Activated T-cell treated with anti-CD3 and anti-CD28 coated beads, Interleukin-2, amount 50 U/mL, for 4 hours (primary cell): ENCODE measurements at regions not wholly inside any gene's neighbourhood (a gene's known extent, or its start where the extent isn't known, plus 50 kb on each side); places are given as distances from the start of the nearest gene placed in this dataset.
A peak's percentile ranks its signal among the peaks of the same experiment; 100 is the strongest.
"Not testable (repeated sequence)": the region's sequence is repeated elsewhere in the genome, so short reads cannot be mapped to it uniquely, and the experiment has no call there.

ENCODE experiments used
- ATAC-seq, 2 donors: fragments of 200-7000 bp; cut with Tn5 transposase; one replicate each; pipeline ENCODE4 v1.10.0; 2021
- DNase-seq: peaks from one replicate; pipeline ENCODE4 v3.0.0-alpha.2; 2020
- H3K27me3 Mint-ChIP-seq: one replicate; pipeline ENCODE4 v1.8.0; 2021; ENCODE audit warnings: low read depth, mixed read lengths
- H3K36me3 Mint-ChIP-seq: one replicate; pipeline ENCODE4 v1.8.0; 2022; ENCODE audit warnings: mixed read lengths; ENCODE audit not compliant: insufficient read depth
- H3K4me1 Mint-ChIP-seq: one replicate; pipeline ENCODE4 v1.8.0; 2021; ENCODE audit warnings: low read depth, mixed read lengths
- H3K4me3 Mint-ChIP-seq: one replicate; pipeline ENCODE4 v1.8.0; 2021; ENCODE audit warnings: mild to moderate bottlenecking, moderate library complexity, mixed read lengths
- H3K9me3 Mint-ChIP-seq: one replicate; pipeline ENCODE4 v1.8.0; 2021; ENCODE audit warnings: mixed read lengths

- Mint-ChIP-seq H3K27me3 (peaks cover 15% of the 10 kb centered on the region), H3K9me3 (no peaks in the 10 kb centered on the region), H3K36me3 (no peaks in the 10 kb centered on the region), H3K4me3 (peak overlapping the region; percentile 76), H3K4me1 (peaks cover 36% of the 10 kb centered on the region)
- ATAC-seq (peak; percentile 18 to 32), DNase-seq (no peak)
These were observed 72.7 kb upstream of the HGFAC start for GRCh38 chr4:3368841-3369760.

GRCh38 chr4:3369781-3370674, 71.7 kb upstream of the HGFAC start:
- H3K9me3 Mint-ChIP-seq, result no peaks in the 10 kb centered on the region
- peaks cover 36% of the 10 kb centered on the region for H3K4me1 Mint-ChIP-seq
- H3K4me3 Mint-ChIP-seq, result peak overlapping the region; percentile 76
- H3K27me3 Mint-ChIP-seq, result peaks cover 13% of the 10 kb centered on the region
- no peak for DNase-seq
- no peaks in the 10 kb centered on the region for H3K36me3 Mint-ChIP-seq
- peak; percentile 69 to 74 for ATAC-seq

- Mint-ChIP-seq H3K9me3 (no peaks in the 10 kb centered on the region), H3K4me3 (no peak overlapping the region), H3K4me1 (peaks cover 36% of the 10 kb centered on the region), H3K36me3 (no peaks in the 10 kb centered on the region), H3K27me3 (peaks cover 13% of the 10 kb centered on the region)
- ATAC-seq (no peak), DNase-seq (no peak)
These were observed 70.5 kb upstream of the HGFAC start for GRCh38 chr4:3371033-3372001.

GRCh38 chr4:3372264-3372932, 69.4 kb upstream of the HGFAC start:
- peaks cover 13% of the 10 kb centered on the region for H3K27me3 Mint-ChIP-seq
- peak overlapping the region; percentile 2 for H3K4me3 Mint-ChIP-seq
- H3K36me3 Mint-ChIP-seq, result no peaks in the 10 kb centered on the region
- no peaks in the 10 kb centered on the region for H3K9me3 Mint-ChIP-seq
- DNase-seq (no peak), ATAC-seq (no peak)
- H3K4me1 Mint-ChIP-seq, result peaks cover 36% of the 10 kb centered on the region

GRCh38 chr4:3372933-3373465, 68.8 kb upstream of the HGFAC start:
- no peak for ATAC-seq
- Mint-ChIP-seq H3K36me3 (peaks cover 2% of the 10 kb centered on the region), H3K27me3 (peaks cover 13% of the 10 kb centered on the region), H3K4me3 (peak overlapping the region; percentile 2), H3K4me1 (peaks cover 36% of the 10 kb centered on the region), H3K9me3 (no peaks in the 10 kb centered on the region)
- DNase-seq, result no peak

GRCh38 chr4:3373468-3373867, 68.3 kb upstream of the HGFAC start:
- Mint-ChIP-seq H3K4me3 (no peak overlapping the region), H3K4me1 (peaks cover 36% of the 10 kb centered on the region)

DNA sequence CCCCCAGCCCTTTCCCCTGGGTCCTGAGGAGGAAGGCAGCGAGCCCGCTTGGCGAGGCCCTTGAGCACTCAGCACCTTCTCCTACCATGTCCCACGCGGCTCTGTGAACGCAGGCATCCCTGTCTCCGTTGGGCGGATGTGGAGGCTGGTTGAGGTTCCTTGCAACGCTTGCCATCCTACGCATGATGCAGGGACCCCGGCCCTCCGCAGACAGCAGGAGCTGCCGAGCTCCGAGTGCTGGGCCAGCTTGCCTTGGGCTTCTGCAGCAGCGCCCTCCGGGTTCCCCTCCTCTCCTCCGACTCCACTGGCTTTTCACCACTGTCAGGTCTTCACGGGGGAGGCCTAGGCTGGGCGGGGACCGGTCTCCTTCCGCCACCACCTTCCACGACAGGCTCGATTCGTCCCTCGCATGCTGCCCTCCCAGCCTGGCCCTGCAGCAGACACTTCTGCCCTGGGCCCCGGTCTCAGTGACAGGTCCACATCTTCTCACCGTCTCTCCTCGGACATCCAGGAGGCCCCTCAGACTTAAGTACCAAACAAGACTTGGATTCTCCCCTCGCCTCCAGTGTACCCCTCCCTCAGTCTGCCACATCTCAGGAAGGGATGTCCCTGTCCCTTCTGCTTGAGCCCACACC, 67.6 kb upstream of the HGFAC start:
- ATAC-seq, result no peak
- Mint-ChIP-seq H3K4me3 (no peak overlapping the region), H3K27me3 (peaks cover 13% of the 10 kb centered on the region), H3K4me1 (peaks cover 30% of the 10 kb centered on the region), H3K9me3 (peaks cover 6% of the 10 kb centered on the region), H3K36me3 (peaks cover 7% of the 10 kb centered on the region)
- DNase-seq, result no peak

More at GRCh38 chr4:3373468-3373867, 68.3 kb upstream of the HGFAC start:
- H3K27me3 Mint-ChIP-seq, result peaks cover 13% of the 10 kb centered on the region
- peaks cover 4% of the 10 kb centered on the region for H3K36me3 Mint-ChIP-seq
- ATAC-seq, result no peak
- DNase-seq, result no peak
- H3K9me3 Mint-ChIP-seq, result no peaks in the 10 kb centered on the region

DNA sequence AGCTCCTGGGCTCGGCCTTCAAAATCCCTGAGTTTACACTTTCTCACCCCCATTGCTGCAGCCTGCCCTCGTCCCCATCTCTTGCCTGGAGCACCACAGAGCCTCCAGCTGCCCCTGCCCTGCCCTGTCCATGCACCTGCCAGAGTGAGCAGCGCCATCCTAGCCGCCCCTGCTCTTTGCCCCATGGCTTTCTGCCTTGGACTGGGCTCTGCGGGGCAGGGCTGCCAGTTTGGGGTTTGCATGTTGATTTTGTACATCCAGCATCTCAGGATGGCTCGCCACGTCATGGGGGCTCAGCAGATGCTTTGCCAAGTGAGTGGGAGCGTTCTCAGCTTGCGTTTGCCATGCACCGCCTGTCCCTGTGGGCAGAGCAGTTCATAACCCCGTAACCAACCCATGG, 67.1 kb upstream of the HGFAC start:
- Mint-ChIP-seq H3K36me3 (peaks cover 7% of the 10 kb centered on the region), H3K4me3 (no peak overlapping the region), H3K9me3 (peaks cover 11% of the 10 kb centered on the region), H3K4me1 (peaks cover 24% of the 10 kb centered on the region), H3K27me3 (peaks cover 11% of the 10 kb centered on the region)
- ATAC-seq, result no peak
- DNase-seq, result no peak

- ATAC-seq (no peak), DNase-seq (no peak)
- peaks cover 18% of the 10 kb centered on the region for H3K9me3 Mint-ChIP-seq
- peaks cover 8% of the 10 kb centered on the region for H3K27me3 Mint-ChIP-seq
- H3K4me3 Mint-ChIP-seq, result no peak overlapping the region
- peaks cover 7% of the 10 kb centered on the region for H3K36me3 Mint-ChIP-seq
- peaks cover 17% of the 10 kb centered on the region for H3K4me1 Mint-ChIP-seq
These were observed 66.1 kb upstream of the HGFAC start for GRCh38 chr4:3375688-3376087.

DNA sequence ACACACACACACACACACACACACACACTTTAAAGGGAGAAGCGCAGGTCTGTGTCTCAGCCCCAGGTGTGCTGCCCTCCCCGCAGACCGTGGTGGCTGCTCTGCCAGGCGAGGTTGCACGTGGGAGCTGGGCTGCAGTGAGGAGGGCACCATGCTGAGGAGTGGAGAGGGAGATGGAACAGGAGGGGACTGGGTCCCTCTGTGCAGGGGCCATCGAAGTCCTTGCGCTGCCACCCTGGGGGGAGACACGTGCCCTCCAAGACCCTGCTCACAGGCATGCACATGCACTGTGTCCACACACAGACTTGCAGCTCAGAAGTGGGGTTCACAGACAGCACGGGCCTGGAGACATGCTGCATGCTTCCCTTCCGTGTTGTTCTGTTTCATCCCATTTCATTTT, 65.5 kb upstream of the HGFAC start:
- no peak overlapping the region for H3K4me3 Mint-ChIP-seq
- H3K9me3 Mint-ChIP-seq, result peaks cover 23% of the 10 kb centered on the region
- peaks cover 14% of the 10 kb centered on the region for H3K4me1 Mint-ChIP-seq
- ATAC-seq, result no peak
- no peak for DNase-seq
- peaks cover 7% of the 10 kb centered on the region for H3K36me3 Mint-ChIP-seq
- H3K27me3 Mint-ChIP-seq, result peaks cover 6% of the 10 kb centered on the region

- no peak for DNase-seq
- H3K4me1 Mint-ChIP-seq, result peaks cover 9% of the 10 kb centered on the region
- ATAC-seq, result no peak
- no peak overlapping the region for H3K4me3 Mint-ChIP-seq
- H3K9me3 Mint-ChIP-seq, result peaks cover 23% of the 10 kb centered on the region
- peaks cover 7% of the 10 kb centered on the region for H3K36me3 Mint-ChIP-seq
- H3K27me3 Mint-ChIP-seq, result peaks cover 4% of the 10 kb centered on the region
These were observed 64.2 kb upstream of the HGFAC start for GRCh38 chr4:3377557-3377956.

GRCh38 chr4:3380336-3380735, 61.4 kb upstream of the HGFAC start:
- H3K4me3 Mint-ChIP-seq, H3K36me3 Mint-ChIP-seq, H3K27me3 Mint-ChIP-seq, ATAC-seq, H3K4me1 Mint-ChIP-seq, DNase-seq: not testable (repeated sequence)
- H3K9me3 Mint-ChIP-seq, result peaks cover 23% of the 10 kb centered on the region

DNA sequence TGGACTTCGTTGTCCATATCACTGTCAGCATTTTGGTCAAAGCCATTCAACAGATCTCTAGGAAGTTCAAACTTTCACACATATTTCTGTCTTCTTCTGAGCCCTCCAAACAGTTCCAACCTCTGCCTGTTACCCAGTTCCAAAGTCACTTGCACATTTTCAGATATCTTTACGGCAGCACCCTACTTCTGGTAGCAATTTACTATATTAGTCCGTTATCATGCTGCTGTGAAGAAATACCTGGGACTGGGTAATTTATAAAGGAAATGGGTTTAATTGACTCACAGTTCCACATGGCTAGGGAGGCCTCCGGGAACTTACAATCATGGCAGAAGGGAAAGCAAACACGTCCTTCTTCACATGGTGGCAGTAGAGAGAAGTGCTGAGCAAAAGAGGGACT, 60.6 kb upstream of the HGFAC start:
- not testable (repeated sequence) for ATAC-seq, DNase-seq, H3K4me1 Mint-ChIP-seq, H3K27me3 Mint-ChIP-seq, H3K4me3 Mint-ChIP-seq, H3K36me3 Mint-ChIP-seq
- H3K9me3 Mint-ChIP-seq, result peaks cover 23% of the 10 kb centered on the region
